ENCODE measurements at regions not wholly inside any gene's neighbourhood (a gene's known extent, or its start where the extent isn't known, plus 50 kb on each side); places are given as distances from the start of the nearest gene placed in this dataset.
"Not testable (repeated sequence)": the region's sequence is repeated elsewhere in the genome, so short reads cannot be mapped to it uniquely, and the experiment has no call there.

DNA sequence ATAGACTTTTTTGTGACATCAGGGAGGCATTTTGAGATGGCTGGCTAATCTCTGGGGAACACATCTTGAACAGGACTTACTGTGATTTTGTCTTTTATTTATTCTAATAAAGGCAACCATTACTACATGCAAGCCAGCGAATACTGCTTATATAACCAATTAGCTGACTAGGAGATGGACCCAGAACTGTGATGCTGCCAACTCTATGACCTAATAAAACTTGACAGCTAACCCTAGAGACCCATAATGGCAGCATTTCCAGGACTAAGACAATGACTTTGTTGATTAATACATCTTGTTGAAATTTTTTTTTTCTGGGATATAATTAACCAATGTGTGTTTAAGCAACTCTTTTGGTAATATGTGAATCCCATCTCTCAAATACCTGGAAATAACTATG is 584.6 kb downstream of the PRR32 start:
- no peaks in the 10 kb centered on the region for H3K79me2 ChIP-seq (ENCODE audit: control insufficient read depth, insufficient read depth, low read length)
- no peaks in the 10 kb centered on the region for H4K20me1 ChIP-seq (ENCODE audit: control insufficient read depth, insufficient read depth)
- no peak for FAIRE-seq
- no peak for DNase-seq (ENCODE audit: low read depth, low spot score)
- WGBS (ENCODE audit: insufficient coverage, insufficient replicate concordance, low lambda C conversion rate, missing lambda C conversion rate), result 5% methylated on average over 1 of the region's 1 CpG
- in situ Hi-C loops (cut with MboI), result no loop called here
- TF ChIP-seq MTA2 (IDR thresholded peaks at IDR 0.05; ENCODE audit: low read depth) (no peak), IKZF2 (IDR thresholded peaks at IDR 0.05) (no peak), ZBED1 (IDR thresholded peaks at IDR 0.05; ENCODE audit: borderline replicate concordance) (no peak)
- no peak overlapping the region for H2AFZ ChIP-seq (ENCODE audit: control insufficient read depth, low read depth, low read length)
- H3K36me3 ChIP-seq (ENCODE audit: control insufficient read depth in 2 of 2, insufficient read depth in 2 of 2, low read length in 1 of 2), result no peaks in the 10 kb centered on the region
- no peak overlapping the region for H3K27ac ChIP-seq (ENCODE audit: control insufficient read depth, insufficient read depth)
- no peaks in the 10 kb centered on the region for H3K4me1 ChIP-seq (ENCODE audit: control insufficient read depth, insufficient read depth, low read length)
- H3K4me3 ChIP-seq, result no peak overlapping the region
- no peak overlapping the region for H3K9ac ChIP-seq (ENCODE audit: control insufficient read depth, insufficient read depth, low read length)
- no peak for ATAC-seq
- BruUV-seq (replicated peaks), result no TSS peak
- H3K4me2 ChIP-seq (ENCODE audit: control insufficient read depth, insufficient read depth), result no peak overlapping the region
- POLR2A ChIA-PET, result no interaction called here
- SMC1A ChIA-PET (ENCODE audit: uncharacterized antibody, unreplicated experiment), result interaction anchor here (0.8 kb wide), 1 partner anchor 1562 kb away, joined by 4 read pairs; no protein-coding TSS in a partner anchor
- no peaks in the 10 kb centered on the region for H3K9me3 ChIP-seq (replicated peaks; ENCODE audit: control insufficient read depth, insufficient read depth, low read length)
- no peaks in the 10 kb centered on the region for H3K27me3 ChIP-seq (replicated peaks in 1 of 2; ENCODE audit: control insufficient read depth in 2 of 2, insufficient read depth in 2 of 2, low read length in 1 of 2)
- intact Hi-C loops (cut with micrococcal nuclease; ENCODE audit: unreplicated experiment), result no loop called here
- RAD21 ChIA-PET (ENCODE audit: unreplicated experiment), result no interaction called here
- CTCF ChIA-PET, result interaction anchor here (1.1 kb wide), 1 partner anchor 8 kb away, joined by 8 read pairs; no protein-coding TSS in a partner anchor

DNA sequence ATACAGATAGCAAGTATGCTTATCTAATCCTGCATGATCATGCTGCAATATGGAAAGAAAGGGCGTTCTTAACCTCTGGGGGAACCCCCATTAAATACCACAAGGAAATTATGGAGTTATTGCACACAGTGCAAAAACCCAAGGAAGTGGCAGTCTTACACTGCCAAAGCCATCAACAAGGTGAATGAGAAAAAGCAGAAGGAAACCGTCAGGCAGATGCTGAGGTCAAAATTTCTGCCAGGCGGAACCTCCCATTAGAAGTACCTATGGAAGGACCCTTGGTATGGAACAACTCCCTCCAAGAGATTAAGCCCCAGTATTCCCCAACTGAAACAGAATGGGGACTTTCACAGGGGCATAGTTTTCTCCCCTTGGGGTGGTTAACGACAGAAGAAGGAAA is 580.7 kb downstream of the PRR32 start:
- CTCF ChIA-PET; H4K20me1 ChIP-seq (ENCODE audit: control insufficient read depth, insufficient read depth); H3K27ac ChIP-seq (ENCODE audit: control insufficient read depth, insufficient read depth); H3K4me3 ChIP-seq; RAD21 ChIA-PET (ENCODE audit: unreplicated experiment); H3K27me3 ChIP-seq (replicated peaks in 1 of 2; ENCODE audit: control insufficient read depth in 2 of 2, insufficient read depth in 2 of 2, low read length in 1 of 2); ATAC-seq; H2AFZ ChIP-seq (ENCODE audit: control insufficient read depth, low read depth, low read length); H3K9me3 ChIP-seq (replicated peaks; ENCODE audit: control insufficient read depth, insufficient read depth, low read length); BruUV-seq (replicated peaks); SMC1A ChIA-PET (ENCODE audit: uncharacterized antibody, unreplicated experiment); H3K4me1 ChIP-seq (ENCODE audit: control insufficient read depth, insufficient read depth, low read length); H3K36me3 ChIP-seq (ENCODE audit: control insufficient read depth in 2 of 2, insufficient read depth in 2 of 2, low read length in 1 of 2); intact Hi-C loops (cut with micrococcal nuclease; ENCODE audit: unreplicated experiment); H3K9ac ChIP-seq (ENCODE audit: control insufficient read depth, insufficient read depth, low read length); POLR2A ChIA-PET; DNase-seq (ENCODE audit: low read depth, low spot score); H3K79me2 ChIP-seq (ENCODE audit: control insufficient read depth, insufficient read depth, low read length); FAIRE-seq; H3K4me2 ChIP-seq (ENCODE audit: control insufficient read depth, insufficient read depth); in situ Hi-C loops (cut with MboI): not testable (repeated sequence)
- 12% methylated on average over 4 of the region's 4 CpGs for WGBS (ENCODE audit: insufficient coverage, insufficient replicate concordance, low lambda C conversion rate, missing lambda C conversion rate)

Data from GM12878 (cell line).